ENCODE measurements at regions not wholly inside any gene's neighbourhood (a gene's known extent, or its start where the extent isn't known, plus 50 kb on each side); places are given as distances from the start of the nearest gene placed in this dataset.

DNA sequence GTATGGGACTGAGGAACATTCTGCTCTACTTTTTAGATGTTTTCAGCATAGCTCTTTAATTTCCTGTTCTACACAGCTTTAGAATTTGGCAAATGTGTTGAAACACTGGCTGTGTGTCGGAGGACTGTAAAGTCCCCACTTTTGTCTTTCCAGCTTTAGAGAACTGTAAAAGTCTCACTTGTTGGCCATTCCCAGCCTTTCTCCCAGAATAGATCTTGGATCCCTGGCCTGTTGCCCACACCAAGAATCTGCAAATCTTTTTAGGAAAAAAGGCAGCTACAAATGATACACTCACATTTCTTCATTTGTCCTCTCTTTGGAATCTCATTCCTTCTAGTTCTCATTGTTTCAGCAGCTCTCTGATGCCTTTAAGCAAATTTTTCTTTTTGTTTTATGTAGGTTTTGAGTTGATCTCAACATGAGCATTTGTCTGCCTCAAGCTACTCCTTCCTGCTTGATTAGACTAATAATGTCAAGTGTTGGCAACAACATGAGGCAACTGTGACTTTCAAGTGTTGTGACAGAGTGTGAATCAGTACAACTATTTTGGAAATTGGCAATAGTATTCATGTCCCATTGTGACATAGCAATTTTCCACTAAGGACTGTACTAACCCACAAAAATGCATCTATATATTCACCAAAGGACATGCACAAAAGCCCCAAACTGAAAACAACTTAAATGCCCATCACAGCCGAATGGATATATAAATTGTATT is 610.8 kb downstream of the EPHA4 start:
- DNase-seq = no peak

- no peak for DNase-seq
These were observed 609.5 kb downstream of the EPHA4 start for GRCh38 chr2:220962556-220962955.

DNA sequence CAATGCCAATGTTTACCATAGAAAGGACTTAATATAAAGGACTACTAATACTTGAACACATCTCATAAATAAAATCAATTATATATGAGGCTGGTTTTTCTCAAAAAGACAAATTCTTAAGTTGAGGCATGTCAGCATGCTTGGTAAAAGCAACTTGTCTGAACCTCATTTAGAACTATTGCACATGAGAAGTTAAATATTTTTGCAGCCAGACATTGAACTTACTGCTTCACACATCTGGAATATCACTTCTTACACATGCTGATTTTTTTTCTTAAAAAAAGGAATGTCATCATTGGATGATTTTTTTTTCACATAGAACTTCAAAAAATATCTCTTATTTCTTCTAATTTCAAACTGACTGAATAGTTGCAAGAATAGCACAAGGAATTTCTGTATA is 609.0 kb downstream of the EPHA4 start:
- no peak for DNase-seq

DNA sequence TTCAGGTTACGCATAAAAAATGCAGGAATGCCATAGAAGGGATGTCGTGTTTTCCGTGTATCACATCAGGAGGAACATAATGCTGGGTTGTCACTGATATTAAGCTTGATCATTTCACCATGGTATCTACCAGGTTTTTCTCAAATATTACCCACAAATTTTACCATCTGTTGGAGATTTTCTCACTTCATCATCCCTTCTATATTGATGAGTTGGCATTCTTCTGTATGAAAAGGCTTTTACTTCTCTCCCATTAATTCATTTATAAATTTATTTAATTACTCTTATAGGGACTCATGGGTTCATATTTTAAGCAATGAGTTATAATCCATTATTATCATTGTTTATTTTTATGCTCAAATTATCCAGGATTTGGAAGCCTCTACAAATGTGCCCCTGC is 608.2 kb downstream of the EPHA4 start:
- no peak for DNase-seq

DNA sequence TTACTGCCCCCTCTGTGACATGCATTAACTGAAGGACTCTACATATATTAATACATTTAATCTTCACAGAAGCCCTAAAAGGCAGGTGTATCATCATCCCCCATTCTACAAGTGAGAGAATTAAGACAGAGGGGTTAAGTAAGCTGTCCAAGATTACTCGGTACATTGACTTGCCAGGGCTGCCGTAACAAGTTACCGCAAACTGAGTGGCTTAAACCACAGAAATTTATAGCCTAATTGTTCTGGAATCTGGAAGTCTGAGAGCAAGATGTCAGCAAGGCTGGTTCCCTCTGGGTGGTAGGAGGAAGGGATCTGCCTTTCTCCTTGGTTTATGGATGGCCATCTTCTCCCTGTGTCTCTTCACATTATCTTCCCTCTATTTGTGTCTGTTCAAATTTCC is 605.5 kb downstream of the EPHA4 start:
- no peak for DNase-seq

DNA sequence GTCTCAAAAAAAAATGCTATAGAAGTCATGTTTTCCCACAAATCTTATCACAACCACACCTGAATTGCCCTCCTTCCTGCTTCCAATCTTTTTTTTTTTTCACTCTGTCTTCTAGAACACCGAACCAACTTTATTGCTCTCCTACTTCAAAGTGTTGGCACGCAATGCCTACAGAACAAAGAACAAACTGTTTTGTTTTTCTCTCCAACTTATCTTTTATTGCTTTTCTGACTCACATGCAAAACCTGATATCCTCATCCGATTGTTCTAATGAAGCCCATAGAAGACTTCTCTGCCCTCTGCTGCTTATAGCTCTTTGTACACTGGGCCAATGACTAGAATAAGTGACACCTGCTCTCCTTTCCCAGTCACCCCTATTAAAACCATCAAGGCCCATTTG is 602.8 kb downstream of the EPHA4 start:
- no peak for DNase-seq

GRCh38 chr2:220980966-220981675 is 591.0 kb downstream of the EPHA4 start:
- DNase-seq = no peak

GRCh38 chr2:220981926-220982325 is 590.2 kb downstream of the EPHA4 start:
- DNase-seq = no peak

DNA sequence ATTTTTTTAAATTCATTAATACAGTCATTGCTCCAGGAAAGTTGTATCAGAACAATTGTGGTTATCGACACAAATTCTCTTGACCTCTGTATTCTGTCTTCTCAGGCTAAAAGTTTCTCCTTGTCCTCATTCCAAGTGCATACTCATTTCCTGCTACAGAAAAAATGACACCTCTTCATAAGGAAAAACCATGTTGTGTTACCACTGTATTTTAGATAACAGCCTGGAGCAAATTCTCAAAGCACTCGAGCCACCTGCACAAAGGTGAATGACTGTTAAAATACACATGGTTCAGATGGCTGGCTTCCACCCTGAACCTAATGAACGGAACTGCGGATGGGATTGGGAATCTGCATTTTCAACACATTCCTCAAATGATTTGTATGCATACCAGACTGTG is 586.5 kb downstream of the EPHA4 start:
- no peak for DNase-seq

- no peak for DNase-seq
These were observed 584.3 kb downstream of the EPHA4 start for GRCh38 chr2:220987839-220988238.

GRCh38 chr2:220991972-220992371 is 580.1 kb downstream of the EPHA4 start:
- no peak for DNase-seq

- DNase-seq = no peak
These were observed 577.3 kb downstream of the EPHA4 start for GRCh38 chr2:220994846-220995245.

- no peak for DNase-seq
These were observed 576.5 kb downstream of the EPHA4 start for GRCh38 chr2:220995581-220995980.

DNA sequence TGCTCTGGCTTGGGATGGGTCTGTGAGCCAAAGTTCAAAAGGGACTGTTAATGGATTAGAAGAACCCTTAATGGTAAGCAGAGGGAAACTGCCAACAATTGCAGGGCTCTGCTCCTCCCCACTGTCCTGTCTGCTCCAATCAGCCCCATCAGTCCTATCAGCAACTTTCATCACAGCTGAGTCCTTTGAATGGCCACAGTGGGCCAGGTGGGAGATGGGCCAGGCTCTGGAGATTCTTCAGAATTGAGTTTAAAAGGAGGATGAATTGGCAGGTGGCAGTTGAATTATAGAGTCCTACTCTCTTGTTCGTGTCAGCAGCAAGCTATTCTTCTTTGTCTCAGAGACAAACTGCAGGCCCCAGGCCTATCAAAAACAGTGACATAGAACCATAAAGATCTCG is 573.9 kb downstream of the EPHA4 start:
- DNase-seq = no peak

GRCh38 chr2:220999356-220999755 is 572.7 kb downstream of the EPHA4 start:
- no peak for DNase-seq

DNA sequence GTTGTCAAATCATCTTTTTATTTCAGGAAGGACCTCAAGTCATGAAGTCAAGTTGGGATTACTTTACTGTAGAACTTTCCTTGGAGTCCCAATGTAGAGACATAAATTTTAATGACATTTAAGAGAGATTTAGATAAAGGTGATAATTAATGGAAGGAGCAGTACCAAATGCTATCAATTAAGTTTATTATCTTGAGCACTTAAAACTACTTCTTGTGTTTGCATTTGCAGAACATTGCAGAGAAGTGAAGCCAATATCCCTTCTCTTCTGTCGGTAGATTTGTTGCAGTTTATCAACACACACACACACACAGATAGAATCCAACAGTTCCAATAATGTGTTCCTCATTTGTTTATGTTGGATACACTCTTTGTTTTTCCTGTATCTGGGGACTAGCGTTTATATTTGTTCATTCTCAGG is 570.7 kb downstream of the EPHA4 start:
- peak; percentile 38 for DNase-seq

DNA sequence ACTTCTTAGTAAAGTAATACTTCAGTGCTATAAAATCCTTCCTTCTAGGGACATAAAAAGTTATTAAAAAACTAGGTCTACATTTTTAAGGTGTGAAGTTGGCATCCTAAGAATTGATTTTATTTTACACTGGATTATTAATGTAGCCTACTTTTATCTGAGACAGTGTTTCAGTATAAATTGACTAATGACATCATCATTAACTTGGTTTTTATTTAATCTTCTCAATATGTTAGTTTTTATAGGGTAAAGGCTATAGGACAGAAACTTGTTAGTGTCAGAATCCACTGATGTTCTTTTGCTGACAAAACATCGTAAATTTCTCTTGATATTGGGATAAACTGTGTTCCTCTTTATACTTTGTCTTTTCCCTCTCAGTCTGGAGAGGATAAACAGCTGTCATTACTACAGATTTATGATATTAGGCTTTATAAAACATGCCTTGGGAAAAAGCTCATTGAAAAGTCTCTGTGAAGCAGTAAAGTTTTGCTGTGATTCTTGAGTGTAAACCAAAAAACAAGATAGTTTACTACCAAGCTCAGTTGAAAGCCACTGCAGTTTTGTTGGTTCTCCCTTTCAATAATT is 569.9 kb downstream of the EPHA4 start:
- no peak for DNase-seq

DNA sequence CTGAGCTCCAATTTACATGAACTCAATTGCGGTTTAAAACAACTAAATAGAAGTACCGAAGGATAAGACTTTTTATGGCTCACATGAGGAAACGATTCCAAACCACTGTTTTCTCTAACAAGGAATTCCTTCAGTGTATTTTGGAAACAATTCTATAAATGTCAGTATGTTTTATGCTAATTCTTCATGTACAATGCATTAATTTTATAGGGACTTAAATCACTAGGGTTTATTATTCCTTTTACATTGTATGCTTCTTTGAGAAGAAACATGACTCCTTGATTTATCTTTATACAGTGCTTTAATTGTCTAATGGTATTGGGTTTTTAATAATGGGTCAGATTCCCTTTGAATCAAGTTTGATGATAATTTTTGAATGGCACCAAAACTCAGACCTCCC is 566.8 kb downstream of the EPHA4 start:
- no peak for DNase-seq

- DNase-seq = no peak
These were observed 566.0 kb downstream of the EPHA4 start for GRCh38 chr2:221006084-221006483.

DNA sequence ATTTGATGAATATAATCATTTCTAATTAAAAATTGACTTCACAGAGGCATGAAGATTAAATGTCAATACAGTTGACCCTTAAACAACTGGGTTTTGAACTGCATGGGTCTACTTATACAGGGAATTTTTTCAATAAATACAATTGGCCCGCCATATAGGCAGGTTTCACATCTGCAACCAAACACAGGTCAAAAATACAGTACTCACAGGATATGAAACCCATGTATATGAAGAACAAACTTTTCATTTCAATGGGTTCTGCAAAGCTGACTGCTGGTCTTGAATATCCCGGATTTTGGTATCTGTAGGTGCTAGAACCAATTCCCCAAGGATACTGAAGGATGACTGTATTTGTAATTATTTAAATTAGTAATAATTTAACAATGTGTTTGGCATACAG is 555.6 kb downstream of the EPHA4 start:
- no peak for DNase-seq

DNA sequence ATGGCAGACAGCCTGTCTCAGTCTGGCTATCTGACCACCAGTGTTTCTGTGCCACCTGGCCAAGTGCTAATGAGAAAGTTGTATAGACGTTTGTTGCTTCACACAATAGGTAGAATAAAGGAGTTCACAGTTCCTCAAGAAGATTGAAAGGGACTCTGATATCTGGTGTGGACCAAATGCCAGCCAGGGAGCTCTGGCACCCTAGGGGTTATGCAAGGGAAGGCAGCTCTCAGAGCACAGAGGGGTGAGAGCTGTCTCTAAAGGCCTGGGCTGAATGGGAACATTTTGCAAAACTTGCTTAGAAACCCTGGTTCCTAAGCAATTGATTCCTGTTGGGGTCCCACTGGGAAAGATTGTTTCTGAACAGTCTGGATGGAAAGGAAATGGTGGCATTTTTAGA is 553.8 kb downstream of the EPHA4 start:
- DNase-seq = no peak

DNA sequence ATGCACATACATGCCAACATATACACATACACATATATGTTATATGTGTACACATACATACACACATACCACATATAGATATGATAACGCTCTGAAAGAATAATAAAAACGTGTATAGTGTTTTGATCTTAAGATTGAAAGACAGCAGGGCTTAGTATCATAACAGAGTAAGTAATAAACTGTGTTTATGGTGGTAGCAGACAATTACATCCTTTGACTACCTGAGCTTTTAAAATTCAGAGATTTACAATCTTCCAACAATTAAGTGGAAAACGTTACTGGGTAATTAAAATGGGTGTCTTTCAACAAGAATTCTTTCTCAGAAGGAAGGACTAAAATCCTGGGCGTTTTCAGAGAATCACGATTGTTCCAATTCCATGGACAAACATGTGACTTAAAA is 552.4 kb downstream of the EPHA4 start:
- no peak for DNase-seq

DNA sequence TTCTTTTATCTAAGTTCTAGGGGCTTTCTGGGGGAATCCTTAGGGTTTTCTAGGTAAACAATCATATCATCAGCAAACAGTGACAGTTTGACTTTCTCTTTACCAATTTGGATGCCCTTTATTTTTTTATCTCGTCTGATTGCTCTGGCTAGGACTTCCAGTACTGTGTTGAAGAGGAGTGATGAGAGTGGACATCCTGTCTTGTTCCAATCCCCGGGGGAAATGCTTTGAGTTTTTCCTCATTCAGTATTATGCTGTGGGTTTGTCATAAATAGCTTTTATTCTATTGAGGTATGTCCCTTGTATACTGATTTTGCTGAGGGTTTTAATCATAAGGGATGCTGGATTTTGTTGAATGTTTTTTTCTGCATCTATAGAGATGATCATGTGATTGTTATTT is 549.5 kb downstream of the EPHA4 start:
- DNase-seq = no peak

GRCh38 chr2:221025398-221025797 is 546.7 kb downstream of the EPHA4 start:
- no peak for DNase-seq
